ENCODE measurements at regions not wholly inside any gene's neighbourhood (a gene's known extent, or its start where the extent isn't known, plus 50 kb on each side); places are given as distances from the start of the nearest gene placed in this dataset.
"Not testable (repeated sequence)": the region's sequence is repeated elsewhere in the genome, so short reads cannot be mapped to it uniquely, and the experiment has no call there.

DNA sequence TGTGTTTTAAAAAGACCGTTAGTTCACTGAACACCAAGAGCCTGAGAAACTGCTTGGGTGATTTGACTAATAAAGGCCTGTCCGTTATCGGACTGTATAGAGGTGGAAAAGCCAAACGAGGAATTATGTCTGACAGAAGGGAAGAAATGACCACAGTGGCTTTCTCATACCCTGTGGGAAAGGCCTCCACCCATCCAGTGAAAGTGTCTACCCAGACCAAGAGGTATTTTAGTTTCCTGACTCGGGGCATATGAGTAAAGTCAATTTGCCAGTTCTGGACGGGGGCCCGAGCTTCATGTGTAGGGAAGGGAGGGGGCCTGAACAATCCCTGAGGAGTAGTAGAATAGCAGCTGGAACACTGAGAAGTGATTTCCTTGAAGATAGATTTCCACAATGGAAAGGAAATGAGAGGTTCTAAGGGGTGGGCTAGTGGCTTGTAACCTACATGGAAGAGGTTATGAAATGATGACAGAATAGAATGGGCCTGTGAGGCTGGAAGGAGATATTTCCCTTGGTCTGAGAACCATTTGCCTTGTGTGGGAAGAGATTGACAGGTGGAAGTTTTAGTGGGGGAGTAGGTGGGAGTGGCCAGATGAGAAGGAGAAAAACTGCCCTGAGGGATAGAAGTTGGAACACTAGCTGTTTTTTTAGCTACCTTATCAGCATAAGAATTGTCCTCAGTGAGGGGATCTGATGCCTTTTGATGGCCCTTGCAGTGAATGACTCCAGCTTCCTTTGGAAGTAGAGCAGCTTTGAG is 106.4 kb upstream of the PPM1J start:
- intact Hi-C loops (cut with DNase I), result not testable (repeated sequence)

GRCh38 chr1:112818990-112819689 is 104.0 kb upstream of the PPM1J start:
- intact Hi-C loops (cut with DNase I), result no loop called here
- peak; percentile 67 for DNase-seq (ENCODE audit: low spot score)

More for the DNA sequence above, 106.4 kb upstream of the PPM1J start:
- peak; percentile 40 for DNase-seq (ENCODE audit: low spot score)

- intact Hi-C loops (cut with DNase I), result no loop called here
- peak; percentile 61 for DNase-seq (ENCODE audit: low spot score)
Observed at GRCh38 chr1:112817555-112818373, 102.6 kb upstream of the PPM1J start.

DNA sequence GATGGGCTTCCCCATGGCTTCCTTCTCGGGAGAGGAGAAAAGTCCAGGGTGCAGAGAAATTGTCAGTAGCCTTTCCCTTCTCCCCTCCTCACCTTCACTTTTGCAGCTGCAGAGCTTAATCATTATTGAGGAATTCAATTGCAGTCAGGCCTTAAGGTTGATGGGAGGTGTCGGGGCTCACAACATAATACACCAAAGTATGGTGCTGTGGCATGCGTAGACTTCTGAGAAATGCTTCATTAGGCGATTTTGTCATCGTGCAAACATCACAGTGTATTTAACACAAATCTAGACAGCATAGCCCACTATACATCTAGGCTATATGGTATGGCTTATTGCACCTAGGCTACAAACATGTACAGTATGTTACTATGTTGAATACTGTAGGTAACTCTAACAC is 100.2 kb upstream of the PPM1J start:
- DNase-seq (ENCODE audit: low spot score), result no peak
- intact Hi-C loops (cut with DNase I), result no loop called here

GRCh38 chr1:112814645-112815044 is 99.5 kb upstream of the PPM1J start:
- not testable (repeated sequence) for DNase-seq (ENCODE audit: low spot score)
- intact Hi-C loops (cut with DNase I), result loop anchor here in 1 of 2 donors (5.0 kb wide), 1 partner anchor 238 kb away; no protein-coding TSS in a partner anchor

DNA sequence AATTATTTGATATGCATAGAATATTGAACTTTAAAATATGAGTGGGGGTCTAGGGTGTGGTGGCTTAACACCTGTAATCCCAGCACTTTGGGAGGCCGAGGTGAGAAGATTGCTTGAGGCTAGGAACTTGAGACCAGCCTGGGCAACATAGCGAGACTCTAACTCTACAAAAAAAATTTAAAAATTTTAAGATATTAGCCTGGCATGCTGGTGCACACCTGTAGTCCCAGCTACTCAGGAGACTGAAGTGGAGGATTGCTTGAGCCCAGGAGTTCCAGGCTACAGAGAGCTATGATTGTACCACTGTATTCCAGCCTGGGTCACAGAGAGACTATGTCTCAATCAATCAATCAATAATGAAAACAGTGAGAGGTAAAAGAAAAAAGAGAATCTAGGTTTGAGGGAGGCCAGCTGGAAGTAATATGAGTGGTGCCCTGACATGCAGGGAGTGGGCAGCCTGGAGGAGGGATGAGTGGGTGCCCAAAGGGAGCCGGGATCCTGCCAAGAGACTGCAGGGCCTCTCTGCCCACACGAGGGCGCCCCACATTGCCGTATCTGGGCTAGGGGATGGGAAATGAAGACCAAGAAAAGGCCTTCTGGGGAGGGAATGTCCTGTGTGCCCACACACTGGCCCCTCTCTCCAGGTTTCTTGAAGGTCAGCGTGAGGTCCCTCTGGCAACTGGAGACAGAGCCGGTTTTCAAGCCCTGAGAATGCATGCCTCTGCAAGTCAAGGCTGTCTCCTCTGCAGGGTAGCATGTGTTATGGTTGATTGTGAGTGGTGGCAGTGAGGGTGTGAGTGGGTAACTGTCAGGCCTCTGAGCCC is 93.9 kb upstream of the PPM1J start:
- DNase-seq (ENCODE audit: low spot score), result peak; percentile 92
- intact Hi-C loops (cut with DNase I), result loop anchor here in 1 of 2 donors (5.0 to 10.0 kb wide), 2 partner anchors 92 to 236 kb away; partner anchors contain the start of gene PPM1J

DNA sequence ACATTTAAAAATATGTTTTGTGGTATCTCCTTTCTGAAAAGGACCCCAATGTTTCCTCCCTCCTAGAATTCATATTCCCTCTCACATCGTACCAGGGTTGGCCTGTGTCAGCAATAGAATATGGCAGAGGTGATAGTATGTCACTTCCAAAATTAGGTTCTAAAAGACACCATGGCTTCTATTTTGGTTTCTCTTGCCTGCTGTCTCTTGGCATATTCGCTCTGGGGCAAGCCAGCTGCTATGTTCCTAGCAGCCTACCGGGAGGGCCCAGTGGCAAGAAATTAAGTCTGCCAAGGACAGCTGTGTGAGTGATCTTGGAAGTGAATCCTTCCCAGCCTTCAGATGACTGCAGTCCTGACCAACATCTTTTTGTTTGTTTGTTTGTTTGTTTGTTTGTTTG is 92.9 kb upstream of the PPM1J start:
- intact Hi-C loops (cut with DNase I), result loop anchor here in 1 of 2 donors (5.0 to 10.0 kb wide), 2 partner anchors 91 to 237 kb away; partner anchors contain the start of gene PPM1J
- DNase-seq (ENCODE audit: low spot score), result peak; percentile 30

GRCh38 chr1:112807117-112807516 is 92.0 kb upstream of the PPM1J start:
- no peak for DNase-seq (ENCODE audit: low spot score)
- intact Hi-C loops (cut with DNase I), result loop anchor here in 1 of 2 donors (5.0 to 10.0 kb wide), 2 partner anchors 90 to 238 kb away; partner anchors contain the start of gene PPM1J

- intact Hi-C loops (cut with DNase I), result loop anchor here in 1 of 2 donors (5.0 to 10.0 kb wide), 2 partner anchors 89 to 239 kb away; partner anchors contain the start of gene PPM1J
- DNase-seq (ENCODE audit: low spot score), result no peak
Observed at GRCh38 chr1:112806090-112806642, 91.0 kb upstream of the PPM1J start.

- DNase-seq (ENCODE audit: low spot score), result no peak
Observed at GRCh38 chr1:112805155-112805853, 90.2 kb upstream of the PPM1J start.

GRCh38 chr1:112803906-112804762 is 89.0 kb upstream of the PPM1J start:
- intact Hi-C loops (cut with DNase I), result loop anchor here (5.0 to 10.0 kb wide), 2 partner anchors 82 to 241 kb away; no protein-coding TSS in a partner anchor
- no peak for DNase-seq (ENCODE audit: low spot score)

More at GRCh38 chr1:112805155-112805853, 90.2 kb upstream of the PPM1J start:
- intact Hi-C loops (cut with DNase I), result loop anchor here in 1 of 2 donors (5.0 to 10.0 kb wide), 2 partner anchors 88 to 239 kb away; partner anchors contain the start of gene PPM1J

DNA sequence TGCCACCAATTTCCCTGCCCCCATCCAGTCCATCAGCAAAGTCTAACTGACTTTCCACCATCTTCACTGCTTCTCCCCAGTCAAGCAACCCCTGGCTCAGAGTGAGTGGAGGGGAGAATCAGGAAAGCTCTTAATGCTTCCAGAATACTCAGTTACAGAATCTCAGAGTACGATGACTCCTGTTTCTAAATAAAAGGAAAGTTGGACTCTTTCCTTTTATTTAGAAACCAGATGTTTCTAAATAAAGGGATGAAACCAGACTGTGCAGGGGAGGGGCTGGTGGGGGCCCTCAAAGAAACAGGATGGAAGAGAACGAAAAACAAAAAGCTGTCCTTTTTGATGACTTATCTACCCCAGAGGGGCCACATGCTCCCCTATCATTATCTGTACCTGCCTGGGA is 85.2 kb upstream of the PPM1J start:
- no peak for DNase-seq (ENCODE audit: low spot score)
- intact Hi-C loops (cut with DNase I), result loop anchor here (5.0 to 10.0 kb wide), 2 partner anchors 78 to 245 kb away; no protein-coding TSS in a partner anchor

GRCh38 chr1:112798292-112798691 is 83.2 kb upstream of the PPM1J start:
- intact Hi-C loops (cut with DNase I), result no loop called here
- DNase-seq (ENCODE audit: low spot score), result no peak

- DNase-seq (ENCODE audit: low spot score), result no peak
Observed at GRCh38 chr1:112797224-112797623, 82.1 kb upstream of the PPM1J start.

DNA sequence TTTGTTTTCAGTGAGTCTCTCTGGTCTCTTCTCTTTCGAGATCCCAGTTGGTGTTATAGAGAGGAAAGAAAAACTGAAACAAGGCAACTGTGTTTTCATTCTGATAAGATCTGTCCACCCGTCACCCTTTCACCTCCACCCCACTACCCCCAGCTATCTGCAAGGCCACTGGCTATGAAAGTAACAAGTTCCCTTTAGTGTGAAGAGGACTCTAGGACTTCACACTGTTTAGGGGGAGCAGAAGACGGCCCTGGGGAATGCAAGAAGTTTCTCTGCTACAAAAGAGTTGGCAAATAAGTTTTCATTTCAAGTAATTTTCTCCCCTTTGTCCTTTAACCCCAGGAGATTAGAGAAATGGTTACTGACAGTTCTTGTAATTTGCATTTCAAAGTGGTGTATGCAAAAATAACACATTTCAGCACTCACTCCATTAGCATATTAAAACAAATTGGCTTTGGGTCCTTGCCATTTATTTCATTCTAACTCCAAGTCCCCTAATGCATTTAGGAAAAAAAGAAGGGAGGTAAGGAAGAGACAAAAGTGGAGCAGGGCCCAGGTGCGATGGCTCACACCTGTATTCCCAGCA is 79.6 kb upstream of the PPM1J start:
- intact Hi-C loops (cut with DNase I), result no loop called here
- DNase-seq (ENCODE audit: low spot score), result no peak

More at GRCh38 chr1:112797224-112797623, 82.1 kb upstream of the PPM1J start:
- intact Hi-C loops (cut with DNase I), result no loop called here

All from posterior vena cava (tissue), 2 donors.